SK-N-SH treated with all-trans-retinoic acid at 6 μM for 48 hours (cell line): ENCODE measurements at regions not wholly inside any gene's neighbourhood (a gene's known extent, or its start where the extent isn't known, plus 50 kb on each side); places are given as distances from the start of the nearest gene placed in this dataset.

Experiments used
- CSRNP3 ChIP-seq: fragments of 250-450 bp; sonication (Bioruptor Pico); IDR thresholded peaks from 2 replicates; pipeline ENCODE4 v1.5.1; 2021; ENCODE audit warnings: mild to moderate bottlenecking, moderate library complexity
- PATZ1 ChIP-seq: fragments of 250-450 bp; sonication (Bioruptor Pico); IDR thresholded peaks from 2 replicates; pipeline ENCODE4 v1.8.0; 2020; ENCODE audit warnings: mild to moderate bottlenecking, moderate library complexity, borderline replicate concordance
- PPARA ChIP-seq: fragments of 250-450 bp; sonication (Bioruptor Pico); IDR thresholded peaks from 2 replicates; pipeline ENCODE4 v1.5.0; 2020; ENCODE audit warnings: mild to moderate bottlenecking, borderline replicate concordance

GRCh38 chr10:29883231-29883630 is 176.2 kb downstream of the JCAD start:
- no peak for TF ChIP-seq PPARA (CRISPR knock-in tag)
- TF ChIP-seq CSRNP3 (CRISPR knock-in tag) = no peak
- no peak for TF ChIP-seq PATZ1 (CRISPR knock-in tag)
